ENCODE measurements at regions not wholly inside any gene's neighbourhood (a gene's known extent, or its start where the extent isn't known, plus 50 kb on each side); places are given as distances from the start of the nearest gene placed in this dataset.
"Not testable (repeated sequence)": the region's sequence is repeated elsewhere in the genome, so short reads cannot be mapped to it uniquely, and the experiment has no call there.

DNA sequence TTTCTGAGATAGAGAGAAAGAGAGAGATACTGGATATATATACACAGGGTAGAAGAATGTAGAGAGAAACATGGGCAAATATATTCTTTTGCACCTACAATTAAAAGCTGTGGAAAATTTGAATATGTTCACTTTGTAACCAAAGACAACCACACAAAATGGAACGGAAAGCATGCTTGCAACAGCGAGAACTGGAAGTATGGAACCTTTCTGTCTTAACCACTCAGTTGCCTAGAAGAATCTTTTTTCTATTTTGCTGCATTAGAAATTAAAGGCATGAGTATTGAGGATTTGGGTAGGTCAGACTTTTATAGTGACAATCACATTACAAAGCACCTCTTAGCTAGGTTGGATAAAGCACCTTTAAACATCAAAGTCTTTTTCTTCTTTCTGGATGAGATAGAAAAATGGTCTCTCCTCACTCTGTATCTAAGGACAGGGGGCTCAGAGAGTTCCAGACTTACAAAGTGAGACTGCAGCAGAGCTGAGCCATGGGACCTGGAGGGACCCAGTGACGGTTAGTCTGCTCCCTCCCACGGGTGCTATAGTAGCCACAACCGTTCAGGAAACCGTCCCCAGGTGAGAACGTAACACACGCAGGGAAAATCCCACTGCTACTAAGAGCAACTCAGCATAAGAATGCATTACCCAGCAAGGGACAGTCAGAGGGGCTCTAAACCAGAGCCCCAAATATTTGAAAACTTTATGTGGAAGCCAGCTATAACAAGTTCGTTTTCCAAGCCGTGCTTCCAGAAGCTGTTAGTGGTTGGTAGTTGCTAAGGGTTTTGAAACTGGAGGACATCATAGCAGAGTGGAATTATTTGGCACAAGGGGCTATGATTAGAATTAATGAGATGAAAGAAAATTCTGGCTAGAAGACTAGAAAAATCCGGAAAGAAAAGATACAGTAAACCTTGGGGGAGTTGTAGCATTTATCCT is 97.1 kb downstream of the DAD1 start:
- no peak for DNase-seq (ENCODE audit: low read depth)

GRCh38 chr14:22491053-22491452 is 98.0 kb downstream of the DAD1 start:
- not testable (repeated sequence) for DNase-seq (ENCODE audit: low read depth)

- no peak for DNase-seq (ENCODE audit: low read depth)
Observed at GRCh38 chr14:22489957-22490950, 98.8 kb downstream of the DAD1 start.

GRCh38 chr14:22489244-22489545 is 99.8 kb downstream of the DAD1 start:
- DNase-seq (ENCODE audit: low read depth): no peak

GRCh38 chr14:22488522-22489243 is 100.3 kb downstream of the DAD1 start:
- DNase-seq (ENCODE audit: low read depth): no peak

DNA sequence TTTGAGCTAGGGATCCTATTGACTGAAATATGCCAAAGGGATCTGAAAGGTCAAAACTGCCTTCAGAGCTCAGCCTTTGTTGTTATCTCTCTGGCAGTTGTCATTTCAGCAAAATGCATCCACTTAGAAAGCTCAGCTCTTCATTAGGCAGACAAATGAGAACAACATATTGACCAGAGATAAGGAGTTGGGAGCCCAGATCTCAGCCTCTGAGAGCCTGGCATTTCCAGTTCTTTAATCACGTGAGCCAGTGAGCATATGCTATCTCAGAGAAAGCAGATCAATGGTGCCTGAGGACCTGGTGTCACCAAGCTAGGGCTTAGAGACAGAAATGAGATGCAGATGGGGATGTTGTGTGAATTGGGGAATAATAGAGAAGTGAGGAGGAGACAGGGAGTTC is 101.1 kb downstream of the DAD1 start:
- no peak for DNase-seq (ENCODE audit: low read depth)

- no peak for DNase-seq (ENCODE audit: low read depth)
Observed at GRCh38 chr14:22487401-22487800, 101.6 kb downstream of the DAD1 start.

GRCh38 chr14:22486675-22487074 is 102.3 kb downstream of the DAD1 start:
- no peak for DNase-seq (ENCODE audit: low read depth)

DNA sequence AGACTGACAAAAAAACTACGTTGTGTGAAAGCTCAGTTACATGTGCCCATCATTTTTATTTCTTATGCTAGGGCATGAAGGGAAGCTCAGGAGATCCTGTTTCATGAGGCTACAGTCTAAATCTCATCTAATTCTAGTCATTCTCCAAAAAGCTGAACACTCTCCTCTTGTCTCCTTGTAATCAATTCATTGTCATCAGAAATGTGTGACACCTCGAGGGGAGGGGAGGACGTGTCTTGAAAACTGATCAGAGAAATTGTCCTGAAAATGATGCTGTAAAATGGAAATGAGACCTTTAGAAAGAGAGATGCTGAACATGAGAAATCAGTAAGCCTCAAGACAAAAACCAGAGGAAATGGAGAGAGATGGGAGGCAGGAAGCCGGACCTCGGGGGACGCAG is 103.4 kb downstream of the DAD1 start:
- no peak for DNase-seq (ENCODE audit: low read depth)

- DNase-seq (ENCODE audit: low read depth): no peak
Observed at GRCh38 chr14:22485178-22485577, 103.8 kb downstream of the DAD1 start.

GRCh38 chr14:22484632-22485031 is 104.4 kb downstream of the DAD1 start:
- DNase-seq (ENCODE audit: low read depth): no peak

GRCh38 chr14:22483863-22484593 is 105.0 kb downstream of the DAD1 start:
- no peak for DNase-seq (ENCODE audit: low read depth)

- no peak for DNase-seq (ENCODE audit: low read depth)
Observed at GRCh38 chr14:22482782-22483553, 106.1 kb downstream of the DAD1 start.

DNA sequence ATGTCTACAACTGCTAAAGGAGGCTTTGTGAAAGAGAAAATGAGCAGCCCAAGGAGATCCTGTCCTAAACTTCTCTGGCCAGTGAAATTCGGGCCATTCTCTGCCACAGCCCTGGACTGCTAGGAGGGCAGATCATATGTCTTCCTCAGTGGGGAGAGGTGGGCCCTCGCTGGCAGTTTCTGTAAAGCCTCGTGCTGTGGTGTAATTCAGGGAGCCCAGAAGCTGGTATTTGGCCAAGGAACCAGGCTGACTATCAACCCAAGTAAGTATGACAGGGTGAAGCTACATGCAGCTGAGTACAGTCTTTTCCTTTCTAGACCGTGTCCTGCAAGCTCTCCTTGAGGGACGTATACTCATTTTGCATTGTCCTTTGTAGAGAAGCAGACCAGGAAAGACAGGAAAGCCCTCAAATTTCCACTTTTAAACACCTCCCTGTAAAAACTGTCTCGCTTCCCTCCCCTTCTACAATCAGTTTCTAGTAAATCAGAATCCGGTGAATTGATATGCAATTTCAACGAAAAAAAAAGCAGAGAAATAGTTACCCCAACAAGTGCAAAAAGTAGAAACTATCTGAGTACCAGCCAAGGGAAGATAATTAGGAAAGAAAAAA is 106.8 kb downstream of the DAD1 start:
- no peak for DNase-seq (ENCODE audit: low read depth)

DNA sequence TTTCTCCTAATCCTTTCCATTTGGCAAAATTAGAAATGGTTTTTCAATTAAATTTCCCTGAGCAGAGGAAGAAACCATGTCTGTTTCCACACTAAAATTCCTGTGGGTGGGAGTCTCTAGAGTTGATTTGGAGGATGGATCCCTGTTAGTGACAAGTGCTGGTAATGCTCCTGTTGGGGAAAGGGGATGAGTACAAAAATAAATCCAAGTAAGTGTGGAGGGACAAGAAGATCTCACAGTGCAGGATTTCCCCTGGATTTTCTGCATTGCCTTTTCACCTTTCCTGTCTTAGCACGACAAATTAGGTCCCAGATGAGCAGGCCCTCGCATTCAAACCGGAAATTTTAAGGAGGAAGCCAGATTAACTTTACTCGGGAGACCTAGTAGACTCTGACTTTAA is 107.5 kb downstream of the DAD1 start:
- no peak for DNase-seq (ENCODE audit: low read depth)

- DNase-seq (ENCODE audit: low read depth): no peak
Observed at GRCh38 chr14:22479776-22480464, 109.1 kb downstream of the DAD1 start.

DNA sequence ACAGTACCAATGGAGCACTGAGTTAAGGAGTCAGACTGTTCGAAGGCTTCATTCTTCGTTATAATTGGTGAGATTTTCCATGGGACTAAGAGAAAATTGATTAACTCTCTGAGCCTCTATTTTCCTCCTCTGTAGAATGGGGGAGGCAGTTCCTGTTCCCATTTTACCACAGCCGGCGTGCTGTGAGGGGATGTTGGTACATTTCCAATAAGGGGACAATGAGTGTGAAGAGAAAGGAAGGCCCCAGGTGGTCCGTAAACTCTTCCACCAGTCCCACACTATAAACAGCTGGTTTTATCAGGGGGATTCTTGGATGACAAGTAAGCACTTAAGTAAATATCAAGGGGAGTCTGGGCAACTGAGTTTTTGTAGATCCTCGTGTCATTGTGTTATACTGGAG is 109.9 kb downstream of the DAD1 start:
- no peak for DNase-seq (ENCODE audit: low read depth)

DNA sequence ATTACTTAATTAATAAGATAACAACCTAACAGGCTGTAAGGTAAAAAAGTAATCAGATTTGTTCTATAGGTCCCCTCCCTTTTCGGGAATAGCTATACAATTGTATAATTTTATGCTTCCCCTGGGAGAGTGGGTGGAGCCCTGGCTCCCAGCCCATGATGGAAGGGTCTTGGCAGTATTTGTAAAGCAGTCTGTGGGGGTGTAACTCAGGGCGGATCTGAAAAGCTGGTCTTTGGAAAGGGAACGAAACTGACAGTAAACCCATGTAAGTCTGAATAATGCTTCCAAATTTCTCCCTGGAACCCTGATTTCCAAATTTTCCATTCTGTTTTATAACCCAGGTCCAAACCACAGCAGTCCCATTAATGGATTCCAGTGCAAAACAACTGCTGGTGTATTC is 110.4 kb downstream of the DAD1 start:
- no peak for DNase-seq (ENCODE audit: low read depth)

- DNase-seq (ENCODE audit: low read depth): no peak
Observed at GRCh38 chr14:22478247-22478646, 110.8 kb downstream of the DAD1 start.

Data from T follicular helper cell (primary cell).